ENCODE measurements at regions not wholly inside any gene's neighbourhood (a gene's known extent, or its start where the extent isn't known, plus 50 kb on each side); places are given as distances from the start of the nearest gene placed in this dataset.

GRCh38 chr6:14770572-14770971 is 475.3 kb upstream of the JARID2 start:
- Histone ChIP-seq H3K4me1 (no peaks in the 10 kb centered on the region), H3K36me3 (ENCODE audit: low read depth, missing control alignments) (no peaks in the 10 kb centered on the region), H3K4me3 (no peak overlapping the region), H3K27me3 (no peaks in the 10 kb centered on the region), H3K27ac (no peak overlapping the region), H3K9me3 (no peaks in the 10 kb centered on the region)
- TF ChIP-seq POLR2A (IDR thresholded peaks at IDR 0.05) (no peak), CTCF (IDR thresholded peaks at IDR 0.05) (no peak)
- DNase-seq, result no peak
- 69 to 73% methylated on average over 6 of the region's 6 CpGs for WGBS, 2 donors
- intact Hi-C loops (cut with DNase I; ENCODE audit: low total_unique reads), result no loop called here

GRCh38 chr6:14771016-14771415 is 474.9 kb upstream of the JARID2 start:
- Histone ChIP-seq H3K27me3 (no peaks in the 10 kb centered on the region), H3K4me1 (no peaks in the 10 kb centered on the region), H3K9me3 (no peaks in the 10 kb centered on the region), H3K27ac (no peak overlapping the region), H3K4me3 (no peak overlapping the region), H3K36me3 (ENCODE audit: low read depth, missing control alignments) (no peaks in the 10 kb centered on the region)
- intact Hi-C loops (cut with DNase I; ENCODE audit: low total_unique reads), result no loop called here
- DNase-seq, result no peak
- 24 to 44% methylated on average over 3 of the region's 3 CpGs for WGBS, 2 donors
- TF ChIP-seq POLR2A (IDR thresholded peaks at IDR 0.05) (no peak), CTCF (IDR thresholded peaks at IDR 0.05) (no peak)

GRCh38 chr6:14772188-14772587 is 473.7 kb upstream of the JARID2 start:
- intact Hi-C loops (cut with DNase I; ENCODE audit: low total_unique reads), result no loop called here
- TF ChIP-seq CTCF (IDR thresholded peaks at IDR 0.05) (no peak), POLR2A (IDR thresholded peaks at IDR 0.05) (no peak)
- 64 to 79% methylated on average over 7 of the region's 7 CpGs for WGBS, 2 donors

GRCh38 chr6:14775528-14775927 is 470.3 kb upstream of the JARID2 start:
- intact Hi-C loops (cut with DNase I; ENCODE audit: low total_unique reads), result no loop called here

More at GRCh38 chr6:14772188-14772587, 473.7 kb upstream of the JARID2 start:
- H3K36me3 ChIP-seq (ENCODE audit: low read depth, missing control alignments), result no peaks in the 10 kb centered on the region
- peak overlapping the region in 1 of 2 donors; percentile 12 for H3K4me3 ChIP-seq
- DNase-seq, result no peak
- no peaks in the 10 kb centered on the region for H3K9me3 ChIP-seq
- no peaks in the 10 kb centered on the region for H3K27me3 ChIP-seq
- H3K27ac ChIP-seq, result no peak overlapping the region
- H3K4me1 ChIP-seq, result no peaks in the 10 kb centered on the region

More at GRCh38 chr6:14775528-14775927, 470.3 kb upstream of the JARID2 start:
- DNase-seq, result no peak
- H3K27me3 ChIP-seq, result no peaks in the 10 kb centered on the region
- H3K36me3 ChIP-seq (ENCODE audit: low read depth, missing control alignments), result no peaks in the 10 kb centered on the region
- H3K9me3 ChIP-seq, result no peaks in the 10 kb centered on the region
- TF ChIP-seq POLR2A (IDR thresholded peaks at IDR 0.05), result no peak
- no peak for TF ChIP-seq CTCF (IDR thresholded peaks at IDR 0.05)
- 50 to 74% methylated on average over 1 of the region's 1 CpG for WGBS, 2 donors
- H3K27ac ChIP-seq, result no peak overlapping the region
- H3K4me3 ChIP-seq, result no peak overlapping the region
- no peaks in the 10 kb centered on the region for H3K4me1 ChIP-seq
